Fibroblast of pulmonary artery (primary cell): ENCODE measurements at regions not wholly inside any gene's neighbourhood (a gene's known extent, or its start where the extent isn't known, plus 50 kb on each side); places are given as distances from the start of the nearest gene placed in this dataset.

Experiments
- DNase-seq: peaks from one replicate; pipeline ENCODE4 v3.0.0-alpha.2; 2010; ENCODE audit warnings: low read depth
- H3K4me3 ChIP-seq: replicated peaks from 2 replicates; pipeline ENCODE4 v1.5.1; 2011; ENCODE audit warnings: low read depth, mild to moderate bottlenecking, control low read depth, low read length, moderate library complexity
- TF ChIP-seq, protein P1 (sequence below): IDR thresholded peaks from 2 replicates; pipeline ENCODE4 v1.5.1; 2011; ENCODE audit warnings: mild to moderate bottlenecking, control low read depth, low read length, inconsistent platforms; ENCODE audit errors: missing control alignments

- DNase-seq, result no peak
- TF ChIP-seq, protein P1, sequence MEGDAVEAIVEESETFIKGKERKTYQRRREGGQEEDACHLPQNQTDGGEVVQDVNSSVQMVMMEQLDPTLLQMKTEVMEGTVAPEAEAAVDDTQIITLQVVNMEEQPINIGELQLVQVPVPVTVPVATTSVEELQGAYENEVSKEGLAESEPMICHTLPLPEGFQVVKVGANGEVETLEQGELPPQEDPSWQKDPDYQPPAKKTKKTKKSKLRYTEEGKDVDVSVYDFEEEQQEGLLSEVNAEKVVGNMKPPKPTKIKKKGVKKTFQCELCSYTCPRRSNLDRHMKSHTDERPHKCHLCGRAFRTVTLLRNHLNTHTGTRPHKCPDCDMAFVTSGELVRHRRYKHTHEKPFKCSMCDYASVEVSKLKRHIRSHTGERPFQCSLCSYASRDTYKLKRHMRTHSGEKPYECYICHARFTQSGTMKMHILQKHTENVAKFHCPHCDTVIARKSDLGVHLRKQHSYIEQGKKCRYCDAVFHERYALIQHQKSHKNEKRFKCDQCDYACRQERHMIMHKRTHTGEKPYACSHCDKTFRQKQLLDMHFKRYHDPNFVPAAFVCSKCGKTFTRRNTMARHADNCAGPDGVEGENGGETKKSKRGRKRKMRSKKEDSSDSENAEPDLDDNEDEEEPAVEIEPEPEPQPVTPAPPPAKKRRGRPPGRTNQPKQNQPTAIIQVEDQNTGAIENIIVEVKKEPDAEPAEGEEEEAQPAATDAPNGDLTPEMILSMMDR, result no peak
- H3K4me3 ChIP-seq, result no peak overlapping the region
Observed at GRCh38 chr7:156590212-156590611, 50.4 kb upstream of the RNF32 start.

GRCh38 chr7:156589808-156590207 is 50.8 kb upstream of the RNF32 start:
- TF ChIP-seq, protein P1, result no peak
- no peak overlapping the region for H3K4me3 ChIP-seq
- DNase-seq, result no peak

DNA sequence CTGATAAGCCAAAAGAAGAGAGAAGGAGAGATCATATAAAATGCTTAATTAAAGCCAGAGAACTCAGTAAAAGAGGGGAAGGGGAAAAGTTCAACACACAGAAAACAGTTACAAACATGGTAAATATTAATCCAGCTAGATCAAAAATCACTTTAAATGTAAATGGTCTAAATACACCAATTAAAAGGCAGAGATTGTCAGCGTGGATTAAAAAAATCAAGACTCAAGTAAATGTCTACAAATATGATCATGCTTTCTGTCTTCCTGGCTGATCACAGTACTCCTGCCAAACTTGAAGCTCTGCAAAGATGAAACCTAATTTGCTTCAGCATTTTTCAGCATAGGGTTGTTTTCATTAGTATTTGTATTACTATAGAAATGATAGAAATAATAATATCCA is 54.6 kb upstream of the RNF32 start:
- no peak for DNase-seq
- no peak overlapping the region for H3K4me3 ChIP-seq
- TF ChIP-seq, protein P1, result no peak

- TF ChIP-seq, protein P1, result no peak
- no peak for DNase-seq
- no peak overlapping the region for H3K4me3 ChIP-seq
Observed at GRCh38 chr7:156585025-156585648, 55.4 kb upstream of the RNF32 start.

DNA sequence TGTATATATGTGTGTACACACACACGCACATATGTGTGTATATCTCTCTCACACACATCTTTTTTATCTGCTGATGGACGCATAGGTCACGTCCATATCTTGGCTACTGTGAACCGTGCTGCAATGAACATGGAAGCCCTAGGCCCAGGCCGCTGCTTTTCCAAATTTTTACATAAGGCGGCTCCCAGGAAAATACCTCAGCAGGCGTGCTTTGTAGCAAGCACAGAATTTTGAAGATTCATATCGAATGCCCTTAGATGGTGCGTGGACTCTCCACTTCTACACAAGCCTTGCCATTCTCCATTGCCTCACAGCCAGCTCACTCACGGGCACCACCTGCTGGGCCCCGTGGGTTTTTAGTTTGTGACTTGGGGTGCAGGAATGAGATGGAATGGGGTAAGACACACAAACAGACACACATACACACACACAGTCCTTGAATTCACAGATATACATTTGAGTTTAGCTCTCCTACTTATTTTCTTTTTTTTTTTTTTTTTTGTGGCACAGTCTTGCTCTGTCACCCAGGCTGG is 57.9 kb upstream of the RNF32 start:
- TF ChIP-seq, protein P1, result no peak
- no peak for DNase-seq
- H3K4me3 ChIP-seq, result no peak overlapping the region

DNA sequence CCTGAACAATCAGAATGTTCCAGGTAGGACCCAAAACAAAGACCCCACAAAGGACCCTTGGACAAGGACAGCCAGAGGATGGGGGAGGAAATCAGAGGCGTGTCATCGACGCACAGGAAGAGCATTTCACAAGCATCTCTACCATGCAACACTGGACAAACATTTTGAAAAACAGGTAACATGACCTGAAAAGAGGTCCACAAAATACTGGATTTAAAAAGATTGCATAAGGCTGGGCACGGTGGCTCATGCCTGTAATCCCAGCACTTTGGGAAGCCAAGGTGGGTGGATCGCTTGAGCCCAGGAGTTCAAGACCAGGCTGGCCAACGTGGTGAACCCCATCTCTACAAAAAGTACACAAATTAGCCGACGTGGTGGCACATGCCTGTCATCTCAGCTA is 60.5 kb upstream of the RNF32 start:
- DNase-seq, result no peak
- TF ChIP-seq, protein P1, result no peak
- no peak overlapping the region for H3K4me3 ChIP-seq

GRCh38 chr7:156579566-156579965 is 61.0 kb upstream of the RNF32 start:
- DNase-seq, result no peak
- TF ChIP-seq, protein P1, result no peak
- H3K4me3 ChIP-seq, result no peak overlapping the region
